Mucosa of gallbladder (tissue), 1 donor: ENCODE measurements at regions not wholly inside any gene's neighbourhood (a gene's known extent, or its start where the extent isn't known, plus 50 kb on each side); places are given as distances from the start of the nearest gene placed in this dataset.

Source experiments
- DNase-seq: peaks from one replicate; pipeline ENCODE4 v3.0.0-alpha.2; 2020; ENCODE audit warnings: low spot score
- donor health status: DM: no; HTN: no; CAD: no.

- DNase-seq: no peak
Measured at GRCh38 chr15:29377161-29377560, 107.5 kb upstream of the NSMCE3 start.

- no peak for DNase-seq
Measured at GRCh38 chr15:29376590-29376989, 107.0 kb upstream of the NSMCE3 start.

- DNase-seq: no peak
Measured at GRCh38 chr15:29369261-29369660, 99.6 kb upstream of the NSMCE3 start.

- no peak for DNase-seq
Measured at GRCh38 chr15:29364426-29365078, 94.9 kb upstream of the NSMCE3 start.

- no peak for DNase-seq
Measured at GRCh38 chr15:29361560-29361959, 91.9 kb upstream of the NSMCE3 start.

- DNase-seq: no peak
Measured at GRCh38 chr15:29360152-29360551, 90.5 kb upstream of the NSMCE3 start.

- no peak for DNase-seq
Measured at GRCh38 chr15:29356786-29357185, 87.2 kb upstream of the NSMCE3 start.

GRCh38 chr15:29355477-29355876, 85.9 kb upstream of the NSMCE3 start:
- DNase-seq: no peak

GRCh38 chr15:29352402-29352801, 82.8 kb upstream of the NSMCE3 start:
- DNase-seq: no peak

- DNase-seq: no peak
Measured at GRCh38 chr15:29349196-29349595, 79.6 kb upstream of the NSMCE3 start.

- no peak for DNase-seq
Measured at GRCh38 chr15:29348336-29348914, 78.8 kb upstream of the NSMCE3 start.

- no peak for DNase-seq
Measured at GRCh38 chr15:29346998-29347397, 77.4 kb upstream of the NSMCE3 start.

- DNase-seq: no peak
Measured at GRCh38 chr15:29345549-29346525, 76.2 kb upstream of the NSMCE3 start.

GRCh38 chr15:29344474-29344873, 74.9 kb upstream of the NSMCE3 start:
- no peak for DNase-seq

GRCh38 chr15:29343229-29343628, 73.6 kb upstream of the NSMCE3 start:
- DNase-seq: no peak

GRCh38 chr15:29342201-29342600, 72.6 kb upstream of the NSMCE3 start:
- no peak for DNase-seq

GRCh38 chr15:29337156-29337959, 67.7 kb upstream of the NSMCE3 start:
- no peak for DNase-seq

- DNase-seq: no peak
Measured at GRCh38 chr15:29334544-29334943, 64.9 kb upstream of the NSMCE3 start.

- DNase-seq: no peak
Measured at GRCh38 chr15:29333261-29333660, 63.6 kb upstream of the NSMCE3 start.

- DNase-seq: no peak
Measured at GRCh38 chr15:29331669-29332068, 62.0 kb upstream of the NSMCE3 start.

GRCh38 chr15:29331071-29331470, 61.4 kb upstream of the NSMCE3 start:
- no peak for DNase-seq

GRCh38 chr15:29324746-29325145, 55.1 kb upstream of the NSMCE3 start:
- DNase-seq: no peak
